ENCODE measurements at regions not wholly inside any gene's neighbourhood (a gene's known extent, or its start where the extent isn't known, plus 50 kb on each side); places are given as distances from the start of the nearest gene placed in this dataset.

DNA sequence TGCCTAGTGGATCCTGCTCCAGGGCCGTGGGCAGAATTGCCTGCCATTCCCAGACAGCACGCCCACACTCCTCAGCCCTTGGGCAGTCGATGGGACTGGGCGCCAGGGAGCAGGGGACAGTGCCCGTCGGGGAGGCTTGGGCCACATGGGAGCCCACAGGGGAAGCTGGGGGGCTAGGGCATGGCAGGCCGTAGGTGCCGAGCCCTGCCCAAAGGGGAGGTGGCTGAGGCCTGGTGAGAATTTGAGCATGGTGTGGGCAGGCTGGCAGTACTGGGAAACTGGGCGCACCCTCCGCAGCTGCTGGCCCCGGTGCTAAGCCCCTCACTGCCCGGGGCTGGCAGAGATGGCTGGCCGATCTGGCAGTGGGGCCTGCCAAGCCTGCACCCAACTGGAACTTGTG is 1225.9 kb upstream of the EPHA6 start:
- H3K4me3 ChIP-seq (ENCODE audit: low read depth, low read length, poor library complexity, severe bottlenecking) = no peak overlapping the region
- H4K20me1 ChIP-seq (ENCODE audit: insufficient read depth, low read length) = no peaks in the 10 kb centered on the region
- no peaks in the 10 kb centered on the region for H3F3A ChIP-seq (ENCODE audit: insufficient read depth, low read length)
- no peak overlapping the region for H3K27ac ChIP-seq (ENCODE audit: low read depth, low read length, poor library complexity, severe bottlenecking)
- no peaks in the 10 kb centered on the region for H3K9me3 ChIP-seq (ENCODE audit: low read length)
- TF ChIP-seq, protein P1, sequence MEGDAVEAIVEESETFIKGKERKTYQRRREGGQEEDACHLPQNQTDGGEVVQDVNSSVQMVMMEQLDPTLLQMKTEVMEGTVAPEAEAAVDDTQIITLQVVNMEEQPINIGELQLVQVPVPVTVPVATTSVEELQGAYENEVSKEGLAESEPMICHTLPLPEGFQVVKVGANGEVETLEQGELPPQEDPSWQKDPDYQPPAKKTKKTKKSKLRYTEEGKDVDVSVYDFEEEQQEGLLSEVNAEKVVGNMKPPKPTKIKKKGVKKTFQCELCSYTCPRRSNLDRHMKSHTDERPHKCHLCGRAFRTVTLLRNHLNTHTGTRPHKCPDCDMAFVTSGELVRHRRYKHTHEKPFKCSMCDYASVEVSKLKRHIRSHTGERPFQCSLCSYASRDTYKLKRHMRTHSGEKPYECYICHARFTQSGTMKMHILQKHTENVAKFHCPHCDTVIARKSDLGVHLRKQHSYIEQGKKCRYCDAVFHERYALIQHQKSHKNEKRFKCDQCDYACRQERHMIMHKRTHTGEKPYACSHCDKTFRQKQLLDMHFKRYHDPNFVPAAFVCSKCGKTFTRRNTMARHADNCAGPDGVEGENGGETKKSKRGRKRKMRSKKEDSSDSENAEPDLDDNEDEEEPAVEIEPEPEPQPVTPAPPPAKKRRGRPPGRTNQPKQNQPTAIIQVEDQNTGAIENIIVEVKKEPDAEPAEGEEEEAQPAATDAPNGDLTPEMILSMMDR (IDR thresholded peaks at IDR 0.05; ENCODE audit: low read length) = no peak
- no peak for TF ChIP-seq EZH2 (IDR thresholded peaks at IDR 0.05; ENCODE audit: borderline replicate concordance, low read length)
- H3K4me1 ChIP-seq (ENCODE audit: insufficient read depth, low read length, severe bottlenecking) = no peaks in the 10 kb centered on the region
- H3K27me3 ChIP-seq (ENCODE audit: insufficient read depth, low read length) = no peaks in the 10 kb centered on the region
- no peak overlapping the region for H3K4me2 ChIP-seq (ENCODE audit: low read length)
- no peak overlapping the region for H3K9ac ChIP-seq (ENCODE audit: low read length)
- H3K36me3 ChIP-seq (ENCODE audit: insufficient read depth, low read length) = no peaks in the 10 kb centered on the region
- H3K79me2 ChIP-seq (ENCODE audit: insufficient read depth, low read length) = no peaks in the 10 kb centered on the region
- no peak overlapping the region for H2AFZ ChIP-seq (ENCODE audit: low read length)
- H3K9me2 ChIP-seq (ENCODE audit: low read depth, low read length) = no peaks in the 10 kb centered on the region

DNA sequence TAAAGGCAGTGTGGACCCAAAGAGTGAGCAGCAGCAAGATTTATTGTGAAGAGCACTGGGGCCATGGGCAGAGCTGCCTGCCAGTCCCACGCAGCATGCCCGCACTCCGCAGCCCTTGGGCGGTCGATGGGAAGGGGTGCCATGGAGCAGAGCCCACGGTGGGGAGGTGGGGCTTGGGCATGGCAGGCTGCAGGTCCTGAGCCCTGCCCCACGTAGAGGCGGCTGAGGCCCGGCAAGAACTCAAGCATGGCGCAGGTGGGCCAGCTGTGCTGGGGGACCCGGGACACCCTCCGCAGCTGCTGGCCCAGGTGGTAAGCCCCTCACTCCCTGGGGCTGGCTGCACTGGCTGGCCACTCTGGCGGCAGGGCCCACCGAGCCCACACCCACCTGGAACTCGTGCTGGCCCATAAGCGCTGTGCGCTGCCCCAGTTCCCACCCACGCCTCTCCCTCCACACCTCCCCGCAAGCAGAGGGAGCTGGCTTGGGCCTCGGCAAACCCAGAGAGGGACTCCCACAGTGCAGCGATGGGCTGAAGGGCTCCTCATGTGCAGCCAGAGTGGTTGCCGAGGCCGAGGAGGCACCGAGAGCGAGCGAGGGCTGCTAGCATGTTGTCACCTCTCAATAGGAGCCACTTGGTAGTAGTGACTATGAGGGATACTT is 1218.8 kb upstream of the EPHA6 start:
- no peak overlapping the region for H3K4me2 ChIP-seq (ENCODE audit: low read length)
- H3K9me3 ChIP-seq (ENCODE audit: low read length) = no peaks in the 10 kb centered on the region
- no peaks in the 10 kb centered on the region for H3F3A ChIP-seq (ENCODE audit: insufficient read depth, low read length)
- H3K4me3 ChIP-seq (ENCODE audit: low read depth, low read length, poor library complexity, severe bottlenecking) = no peak overlapping the region
- no peak overlapping the region for H2AFZ ChIP-seq (ENCODE audit: low read length)
- H3K27ac ChIP-seq (ENCODE audit: low read depth, low read length, poor library complexity, severe bottlenecking) = no peak overlapping the region
- H3K9me2 ChIP-seq (ENCODE audit: low read depth, low read length) = no peaks in the 10 kb centered on the region
- H3K36me3 ChIP-seq (ENCODE audit: insufficient read depth, low read length) = no peaks in the 10 kb centered on the region
- H3K9ac ChIP-seq (ENCODE audit: low read length) = no peak overlapping the region
- TF ChIP-seq EZH2 (IDR thresholded peaks at IDR 0.05; ENCODE audit: borderline replicate concordance, low read length) = no peak
- TF ChIP-seq, protein P1 (IDR thresholded peaks at IDR 0.05; ENCODE audit: low read length) = no peak
- no peaks in the 10 kb centered on the region for H3K79me2 ChIP-seq (ENCODE audit: insufficient read depth, low read length)
- H4K20me1 ChIP-seq (ENCODE audit: insufficient read depth, low read length) = no peaks in the 10 kb centered on the region
- H3K27me3 ChIP-seq (ENCODE audit: insufficient read depth, low read length) = no peaks in the 10 kb centered on the region
- no peaks in the 10 kb centered on the region for H3K4me1 ChIP-seq (ENCODE audit: insufficient read depth, low read length, severe bottlenecking)

DNA sequence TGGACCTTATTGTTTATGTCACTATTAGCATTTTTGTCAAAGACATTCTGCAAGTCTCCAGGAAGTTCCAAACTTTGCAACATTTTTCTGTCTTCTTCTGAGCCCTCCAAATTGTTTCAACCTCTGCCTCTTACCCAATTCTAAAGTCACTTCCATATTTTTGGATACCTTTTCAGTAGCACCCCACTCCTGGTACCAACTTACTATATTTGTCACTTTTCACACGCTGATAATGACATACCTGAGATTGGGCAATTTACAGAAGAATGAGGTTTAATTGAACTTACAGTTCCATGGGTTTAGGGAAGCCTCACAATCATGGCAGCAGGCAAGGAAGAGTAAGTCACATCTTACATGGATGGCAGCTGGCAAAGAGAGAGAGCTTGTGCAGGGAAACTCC is 1206.5 kb upstream of the EPHA6 start:
- H2AFZ ChIP-seq (ENCODE audit: low read length) = no peak overlapping the region
- H3F3A ChIP-seq (ENCODE audit: insufficient read depth, low read length) = no peaks in the 10 kb centered on the region
- H3K4me3 ChIP-seq (ENCODE audit: low read depth, low read length, poor library complexity, severe bottlenecking) = no peak overlapping the region
- H3K4me2 ChIP-seq (ENCODE audit: low read length) = no peak overlapping the region
- H3K27me3 ChIP-seq (ENCODE audit: insufficient read depth, low read length) = no peaks in the 10 kb centered on the region
- TF ChIP-seq, protein P1 (IDR thresholded peaks at IDR 0.05; ENCODE audit: low read length) = no peak
- TF ChIP-seq EZH2 (IDR thresholded peaks at IDR 0.05; ENCODE audit: borderline replicate concordance, low read length) = no peak
- H3K9me2 ChIP-seq (ENCODE audit: low read depth, low read length) = no peaks in the 10 kb centered on the region
- no peaks in the 10 kb centered on the region for H3K4me1 ChIP-seq (ENCODE audit: insufficient read depth, low read length, severe bottlenecking)
- no peak overlapping the region for H3K9ac ChIP-seq (ENCODE audit: low read length)
- H4K20me1 ChIP-seq (ENCODE audit: insufficient read depth, low read length) = no peaks in the 10 kb centered on the region
- H3K27ac ChIP-seq (ENCODE audit: low read depth, low read length, poor library complexity, severe bottlenecking) = no peak overlapping the region
- no peaks in the 10 kb centered on the region for H3K36me3 ChIP-seq (ENCODE audit: insufficient read depth, low read length)
- H3K9me3 ChIP-seq (ENCODE audit: low read length) = no peaks in the 10 kb centered on the region
- H3K79me2 ChIP-seq (ENCODE audit: insufficient read depth, low read length) = no peaks in the 10 kb centered on the region
